HCT116 (cell line): ENCODE measurements at regions not wholly inside any gene's neighbourhood (a gene's known extent, or its start where the extent isn't known, plus 50 kb on each side); places are given as distances from the start of the nearest gene placed in this dataset.

Source experiments
- ATAC-seq: fragments of 200-7000 bp; cut with Tn5 transposase; 2 replicates; pipeline ENCODE4 v1.9.1; 2020; ENCODE audit warnings: mild to moderate bottlenecking, moderate library complexity
- BruUV-seq: library from RNA; stranded (reverse); fragments of 400-500 nt; replicated peaks from 2 replicates; lab custom pipeline; 2021; lab: Mats Ljungman, UMichigan
- CTCF ChIA-PET: fragments of 300-600 bp; sonication (Branson Sonifier 250); formaldehyde crosslinking; loops from one replicate; lab custom pipeline; 2021; ENCODE audit warnings: antibody characterized with exemption; lab: Charles Lee
- POLR2A ChIA-PET: fragments of 300-600, 350-600 bp; sonication (Branson Sonifier 250); formaldehyde crosslinking; loops from one replicate; lab custom pipeline; 2021; ENCODE audit warnings: antibody characterized with exemption; lab: Charles Lee
- RAD21 ChIA-PET, 2 experiments: fragments of 300-600 bp; sonication (Branson Sonifier 250); formaldehyde crosslinking; loops; one replicate each; lab custom pipeline; 2023; ENCODE audit warnings: low total read pairs in 2 of 2; ENCODE audit not compliant: uncharacterized antibody in 2 of 2, unreplicated experiment in 2 of 2, low non-redundant PET in 1 of 2; lab: Charles Lee
- DNase-seq: peaks from one replicate; pipeline ENCODE4 v3.0.0-alpha.2; 2010; ENCODE audit warnings: low read depth, low spot score
- H2AFZ ChIP-seq: fragments of 200-600 bp; shearing (Covaris generic), sonication (generic); 2 replicates; pipeline ENCODE4 v1.6.1; 2017; ENCODE audit warnings: low read depth, mixed run types, mixed read lengths, antibody characterized with exemption, low read length; ENCODE audit not compliant: poor library complexity, severe bottlenecking
- H3K27ac ChIP-seq: 2 replicates; pipeline ENCODE4 v1.5.1; 2012; ENCODE audit warnings: low read depth, low read length
- H3K27me3 ChIP-seq: fragments of 200-600 bp; sonication (generic); 2 replicates; pipeline ENCODE4 v1.6.1; 2016; ENCODE audit warnings: mixed run types, low read length, mixed read lengths; ENCODE audit not compliant: insufficient read depth
- H3K36me3 ChIP-seq, 2 experiments: fragments of 200-500 bp in 1 of 2; fragments of 200-600 bp in 1 of 2; sonication (Bioruptor generic) in 1 of 2; sonication (generic) in 1 of 2; 2 replicates each; pipeline versions ENCODE4 v1.5.1 to v1.6.1; 2014 to 2016; ENCODE audit warnings: low read length in 2 of 2, inconsistent platforms in 1 of 2, mixed read lengths in 1 of 2, mixed run types in 1 of 2; ENCODE audit not compliant: insufficient read depth in 2 of 2, control insufficient read depth in 1 of 2
- H3K4me1 ChIP-seq, 2 experiments: fragments of 200-600 bp in 1 of 2; sonication (generic) in 1 of 2; 2 replicates each; pipeline versions ENCODE4 v1.5.1 to v1.6.1; 2012 to 2017; ENCODE audit warnings: low read length in 2 of 2, inconsistent platforms in 1 of 2, mild to moderate bottlenecking in 1 of 2, mixed read lengths in 1 of 2, mixed run types in 1 of 2, moderate library complexity in 1 of 2; ENCODE audit not compliant: insufficient read depth in 2 of 2, control insufficient read depth in 1 of 2
- H3K4me2 ChIP-seq: fragments of 200-600 bp; sonication (generic); 2 replicates; pipeline ENCODE4 v1.6.1; 2017; ENCODE audit warnings: mixed run types, low read length, mixed read lengths
- H3K4me3 ChIP-seq, 2 experiments: fragments of 200-600 bp in 1 of 2; sonication (generic) in 1 of 2; replicated peaks in 1 of 2; 2 replicates each; pipeline ENCODE4 v1.5.1; 2011 to 2016; ENCODE audit warnings: low read length in 2 of 2, control low read depth in 1 of 2, low read depth in 1 of 2, mild to moderate bottlenecking in 1 of 2, mixed read lengths in 1 of 2, mixed run types in 1 of 2
- H3K79me2 ChIP-seq: fragments of 200-600 bp; sonication (generic); 2 replicates; pipeline ENCODE4 v1.6.1; 2017; ENCODE audit warnings: mild to moderate bottlenecking, mixed run types, low read length, moderate library complexity, mixed read lengths; ENCODE audit not compliant: insufficient read depth
- H3K9ac ChIP-seq: fragments of 200-600 bp; sonication (generic); 2 replicates; pipeline ENCODE4 v1.6.1; 2016; ENCODE audit warnings: low read length, mixed read lengths
- H3K9me2 ChIP-seq: fragments of 200-600 bp; sonication (generic), shearing (Covaris generic); 2 replicates; pipeline ENCODE4 v1.6.1; 2017; ENCODE audit warnings: mixed run types, mild to moderate bottlenecking, moderate library complexity; ENCODE audit not compliant: insufficient read depth
- H3K9me3 ChIP-seq, 2 experiments: fragments of 200-500 bp in 1 of 2; fragments of 200-600 bp in 1 of 2; sonication (Bioruptor generic) in 1 of 2; sonication (generic) in 1 of 2; 2 replicates each; pipeline ENCODE4 v1.6.1; 2014 to 2017; ENCODE audit warnings: low read length in 2 of 2, mixed read lengths in 2 of 2, inconsistent platforms in 1 of 2, low read depth in 1 of 2, mild to moderate bottlenecking in 1 of 2, mixed run types in 1 of 2, moderate library complexity in 1 of 2; ENCODE audit not compliant: control insufficient read depth in 1 of 2, insufficient read depth in 1 of 2
- H4K20me1 ChIP-seq: fragments of 200-600 bp; sonication (generic), shearing (Covaris generic); 2 replicates; pipeline ENCODE4 v1.6.1; 2017; ENCODE audit warnings: mixed run types, mild to moderate bottlenecking, moderate library complexity; ENCODE audit not compliant: insufficient read depth
- CEBPB ChIP-seq: IDR thresholded peaks from 2 replicates; pipeline ENCODE4 v1.6.1; 2012; ENCODE audit warnings: low read depth
- EGR1 ChIP-seq: IDR thresholded peaks from 2 replicates; pipeline ENCODE4 v1.6.1; 2012; ENCODE audit warnings: low read depth
- EZH2phosphoT487 ChIP-seq: fragments of 200-600 bp; IDR thresholded peaks from 2 replicates; pipeline ENCODE4 v1.6.1; 2018; ENCODE audit warnings: antibody characterized with exemption, borderline replicate concordance
- JUND ChIP-seq: IDR thresholded peaks from 2 replicates; pipeline ENCODE4 v1.6.1; 2012
- POLR2A ChIP-seq: IDR thresholded peaks from 2 replicates; pipeline ENCODE4 v1.7.0; 2011; ENCODE audit warnings: borderline replicate concordance; ENCODE audit not compliant: insufficient read depth, insufficient read length; ENCODE audit errors: extremely low read depth
- POLR2AphosphoS5 ChIP-seq: IDR thresholded peaks from 2 replicates; pipeline ENCODE4 v1.6.1; 2011; ENCODE audit warnings: mild to moderate bottlenecking, low read depth, low read length, moderate library complexity
- SP1 ChIP-seq: IDR thresholded peaks from 2 replicates; pipeline ENCODE4 v1.6.1; 2012; ENCODE audit warnings: low read depth
- SRF ChIP-seq: IDR thresholded peaks from 2 replicates; pipeline ENCODE4 v1.6.1; 2012; ENCODE audit warnings: low read depth
- YY1 ChIP-seq: IDR thresholded peaks from 2 replicates; pipeline ENCODE4 v1.6.1; 2011; ENCODE audit warnings: low read length, low read depth, moderate library complexity, mild to moderate bottlenecking; ENCODE audit not compliant: insufficient replicate concordance; ENCODE audit errors: extremely low read depth
- intact Hi-C: fragments of 100-400 bp; cut with micrococcal nuclease; formaldehyde crosslinking; loops from 2 replicates; pipeline ENCODE4 v1.10.0; 2022
- TF ChIP-seq, protein P1 (sequence below), 3 experiments: fragments of 200-600 bp in 1 of 3; sonication (generic) in 1 of 3; IDR thresholded peaks in 2 of 3; conservative IDR thresholded peaks in 1 of 3; 2 replicates each; pipeline ENCODE4 v1.5.1; 2012 to 2017; ENCODE audit warnings: low read depth in 2 of 3, low read length in 2 of 3, antibody characterized with exemption in 1 of 3, borderline replicate concordance in 1 of 3, control low read depth in 1 of 3, mild to moderate bottlenecking in 1 of 3, mixed read lengths in 1 of 3, mixed run types in 1 of 3, moderate library complexity in 1 of 3; ENCODE audit not compliant: insufficient read depth in 1 of 3
- TF ChIP-seq, protein P2 (sequence below): IDR thresholded peaks from 2 replicates; pipeline ENCODE4 v1.6.1; 2012

DNA sequence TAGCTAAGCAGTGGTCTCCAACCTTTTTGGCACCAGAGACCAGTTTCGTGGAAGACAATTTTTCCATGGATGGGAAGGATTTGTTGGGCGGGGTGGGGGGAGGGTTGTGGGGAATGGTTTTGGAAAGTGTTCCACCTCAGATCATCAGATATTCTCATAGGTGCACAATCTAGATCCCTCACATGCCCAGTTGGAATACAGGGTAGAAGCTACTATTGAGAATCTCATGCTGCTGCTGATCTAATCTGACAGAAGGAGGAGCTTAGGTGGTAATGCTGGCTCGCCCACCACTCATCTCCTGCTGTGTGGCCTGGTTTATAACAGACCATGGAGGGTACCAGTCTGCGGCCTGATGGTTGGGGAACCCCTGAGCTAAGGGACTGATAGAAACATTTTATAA is 662.7 kb upstream of the RGMB start:
- Histone ChIP-seq H3K4me3 (no peak overlapping the region), H3K27ac (no peak overlapping the region), H3K9me3 (no peaks in the 10 kb centered on the region), H3K36me3 (no peaks in the 10 kb centered on the region), H4K20me1 (no peaks in the 10 kb centered on the region), H3K27me3 (no peaks in the 10 kb centered on the region), H3K9ac (no peak overlapping the region), H3K4me2 (no peak overlapping the region), H3K4me1 (no peaks in the 10 kb centered on the region), H3K9me2 (no peaks in the 10 kb centered on the region), H2AFZ (no peak overlapping the region), H3K79me2 (no peaks in the 10 kb centered on the region)
- CTCF ChIA-PET, result no interaction called here
- intact Hi-C loops, result no loop called here
- no TSS peak for BruUV-seq
- ATAC-seq (no peak), DNase-seq (no peak)
- TF ChIP-seq YY1 (no peak), CEBPB (no peak), JUND (no peak), EGR1 (no peak), POLR2A (no peak)
- TF ChIP-seq, protein P1, sequence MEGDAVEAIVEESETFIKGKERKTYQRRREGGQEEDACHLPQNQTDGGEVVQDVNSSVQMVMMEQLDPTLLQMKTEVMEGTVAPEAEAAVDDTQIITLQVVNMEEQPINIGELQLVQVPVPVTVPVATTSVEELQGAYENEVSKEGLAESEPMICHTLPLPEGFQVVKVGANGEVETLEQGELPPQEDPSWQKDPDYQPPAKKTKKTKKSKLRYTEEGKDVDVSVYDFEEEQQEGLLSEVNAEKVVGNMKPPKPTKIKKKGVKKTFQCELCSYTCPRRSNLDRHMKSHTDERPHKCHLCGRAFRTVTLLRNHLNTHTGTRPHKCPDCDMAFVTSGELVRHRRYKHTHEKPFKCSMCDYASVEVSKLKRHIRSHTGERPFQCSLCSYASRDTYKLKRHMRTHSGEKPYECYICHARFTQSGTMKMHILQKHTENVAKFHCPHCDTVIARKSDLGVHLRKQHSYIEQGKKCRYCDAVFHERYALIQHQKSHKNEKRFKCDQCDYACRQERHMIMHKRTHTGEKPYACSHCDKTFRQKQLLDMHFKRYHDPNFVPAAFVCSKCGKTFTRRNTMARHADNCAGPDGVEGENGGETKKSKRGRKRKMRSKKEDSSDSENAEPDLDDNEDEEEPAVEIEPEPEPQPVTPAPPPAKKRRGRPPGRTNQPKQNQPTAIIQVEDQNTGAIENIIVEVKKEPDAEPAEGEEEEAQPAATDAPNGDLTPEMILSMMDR (IDR thresholded peaks at IDR 0.05 in 2 of 3, conservative IDR thresholded peaks at IDR 0.05 in 1 of 3; ENCODE audit: borderline replicate concordance in 1 of 3, insufficient read depth in 1 of 3, low read depth in 2 of 3, low read length in 2 of 3), result no peak
- TF ChIP-seq, protein P2, sequence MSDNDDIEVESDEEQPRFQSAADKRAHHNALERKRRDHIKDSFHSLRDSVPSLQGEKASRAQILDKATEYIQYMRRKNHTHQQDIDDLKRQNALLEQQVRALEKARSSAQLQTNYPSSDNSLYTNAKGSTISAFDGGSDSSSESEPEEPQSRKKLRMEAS, result no peak
- RAD21 ChIA-PET, result no interaction called here
- POLR2A ChIA-PET, result no interaction called here

DNA sequence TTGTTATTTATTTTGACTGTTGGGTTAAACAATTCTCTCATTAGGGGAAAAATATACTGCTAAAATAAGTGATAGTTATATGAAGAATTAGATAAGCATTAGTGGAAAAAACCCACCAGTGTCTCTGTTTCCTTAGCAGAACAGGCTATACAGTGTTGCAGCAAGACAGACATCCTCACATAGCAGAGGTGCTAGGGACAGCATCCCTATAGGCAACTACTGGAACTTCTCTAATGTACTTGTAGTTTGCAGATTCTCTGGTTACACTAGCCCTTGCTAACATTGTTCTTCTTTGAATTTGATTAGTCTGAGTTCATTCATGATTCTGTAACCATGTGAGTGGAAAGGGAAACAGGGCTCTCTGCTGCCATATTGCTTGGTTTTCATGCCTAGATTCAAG is 661.8 kb upstream of the RGMB start:
- H3K4me1 ChIP-seq, result no peaks in the 10 kb centered on the region
- intact Hi-C loops, result no loop called here
- no peak for ATAC-seq
- no peaks in the 10 kb centered on the region for H3K9me2 ChIP-seq
- H3K9ac ChIP-seq, result no peak overlapping the region
- no peak for TF ChIP-seq SRF
- TF ChIP-seq EZH2phosphoT487, result no peak
- no peak for TF ChIP-seq EGR1
- TF ChIP-seq POLR2AphosphoS5, result no peak
- TF ChIP-seq, protein P1 (IDR thresholded peaks at IDR 0.05 in 2 of 3, conservative IDR thresholded peaks at IDR 0.05 in 1 of 3; ENCODE audit: borderline replicate concordance in 1 of 3, insufficient read depth in 1 of 3, low read depth in 2 of 3, low read length in 2 of 3), result peak in 1 of 3 experiments; percentile 34; a peak in 1 of 6 replicates
- TF ChIP-seq SP1, result no peak
- H3K4me2 ChIP-seq, result no peak overlapping the region
- H3K36me3 ChIP-seq, result no peaks in the 10 kb centered on the region
- CTCF ChIA-PET, result no interaction called here
- POLR2A ChIA-PET, result no interaction called here
- H3K27me3 ChIP-seq, result no peaks in the 10 kb centered on the region
- no peaks in the 10 kb centered on the region for H3K79me2 ChIP-seq
- no peak overlapping the region for H3K4me3 ChIP-seq
- RAD21 ChIA-PET, result no interaction called here
- H4K20me1 ChIP-seq, result no peaks in the 10 kb centered on the region
- no TSS peak for BruUV-seq
- no peak overlapping the region for H3K27ac ChIP-seq
- no peak for DNase-seq
- H2AFZ ChIP-seq, result no peak overlapping the region
- no peaks in the 10 kb centered on the region for H3K9me3 ChIP-seq
